ENCODE measurements at regions not wholly inside any gene's neighbourhood (a gene's known extent, or its start where the extent isn't known, plus 50 kb on each side); places are given as distances from the start of the nearest gene placed in this dataset.
"Not testable (repeated sequence)": the region's sequence is repeated elsewhere in the genome, so short reads cannot be mapped to it uniquely, and the experiment has no call there.

- DNase-seq: no peak
Measured at GRCh38 chr16:72654535-72654934, 393.4 kb downstream of the ZFHX3 start.

DNA sequence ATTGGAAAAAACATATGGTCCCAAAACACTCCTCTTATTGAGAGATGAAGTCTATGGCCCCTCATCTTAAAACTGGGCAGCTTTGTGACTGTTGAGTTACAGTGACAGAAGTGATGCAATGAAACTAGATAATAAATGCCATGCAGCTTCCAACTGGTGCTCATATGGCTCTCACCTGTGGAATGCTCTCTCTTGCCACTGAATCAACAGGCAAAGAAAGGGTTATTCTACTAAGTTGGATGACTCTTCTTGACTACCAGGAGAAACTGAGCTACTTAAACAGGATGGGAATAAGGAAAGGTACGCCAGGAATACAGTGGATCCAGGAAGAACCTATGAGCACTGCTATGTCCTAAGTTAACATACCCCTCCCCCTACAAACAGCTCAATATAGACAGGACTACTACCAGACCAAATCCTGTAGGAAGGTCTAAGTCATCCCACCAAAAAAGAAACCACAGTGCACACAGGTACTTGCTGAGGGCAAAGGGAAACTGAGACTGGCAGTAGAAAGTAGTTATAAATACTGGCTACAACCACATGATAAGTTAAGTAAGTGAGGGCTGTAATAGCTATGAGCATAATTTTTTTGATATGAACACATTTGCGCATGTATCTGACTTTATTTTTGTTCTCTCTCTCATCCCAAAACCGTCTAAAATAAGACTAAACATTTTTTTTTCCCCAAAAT is 398.5 kb downstream of the ZFHX3 start:
- DNase-seq: no peak

DNA sequence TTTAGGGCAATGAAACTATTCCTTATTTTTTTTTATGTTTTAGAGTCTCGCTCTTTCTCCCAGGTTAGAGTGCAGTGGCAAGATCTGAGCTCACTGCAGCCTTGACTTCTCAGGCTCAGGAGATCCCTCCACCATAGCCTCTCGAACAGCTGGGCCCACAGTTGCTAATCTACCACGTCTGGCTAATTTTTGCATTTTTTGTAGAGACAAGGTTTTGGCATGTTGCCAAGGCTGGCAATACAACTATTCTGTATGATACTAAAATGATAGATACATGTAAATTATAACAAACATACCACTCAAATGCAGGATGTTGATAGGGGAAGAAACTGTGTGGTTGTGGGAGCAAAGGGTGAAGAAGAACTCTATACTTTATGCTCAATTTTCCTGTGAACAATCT is 401.3 kb downstream of the ZFHX3 start:
- no peak for DNase-seq

DNA sequence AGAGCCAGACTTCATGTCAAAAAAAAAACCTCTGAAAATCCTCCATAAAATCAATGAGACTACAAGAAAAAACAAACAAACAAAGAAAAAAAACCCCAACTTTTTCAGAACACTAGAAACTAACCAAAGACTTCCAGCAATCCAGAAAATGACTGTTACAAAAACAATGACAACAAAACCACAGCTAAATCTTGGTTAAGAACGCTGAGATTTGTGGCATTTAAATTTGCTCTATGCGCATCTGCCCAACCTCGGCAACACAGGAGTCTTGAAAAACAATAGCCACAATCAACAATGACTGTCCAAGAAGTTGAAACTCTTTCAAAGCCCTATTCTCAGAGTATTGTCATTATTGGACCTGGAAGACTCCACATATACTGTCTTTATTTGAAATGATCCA is 402.4 kb downstream of the ZFHX3 start:
- no peak for DNase-seq

DNA sequence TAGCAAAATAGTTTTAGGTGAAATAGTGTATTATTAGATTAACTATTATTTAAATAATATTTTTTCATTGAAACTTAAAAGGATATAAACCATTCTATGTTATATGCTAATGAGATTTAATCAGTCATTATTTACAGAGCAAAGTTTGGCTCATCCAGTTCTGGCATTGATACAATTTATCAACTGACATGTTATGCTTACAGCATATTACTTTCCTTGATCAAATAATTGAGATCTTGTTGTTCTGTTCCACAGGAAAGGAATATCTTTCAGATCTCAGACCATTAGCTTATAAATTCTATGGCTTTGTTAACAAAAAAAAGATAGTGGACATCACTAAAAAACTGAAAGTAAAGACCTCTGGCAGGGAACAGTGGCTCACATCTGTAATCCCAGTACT is 403.0 kb downstream of the ZFHX3 start:
- no peak for DNase-seq

DNA sequence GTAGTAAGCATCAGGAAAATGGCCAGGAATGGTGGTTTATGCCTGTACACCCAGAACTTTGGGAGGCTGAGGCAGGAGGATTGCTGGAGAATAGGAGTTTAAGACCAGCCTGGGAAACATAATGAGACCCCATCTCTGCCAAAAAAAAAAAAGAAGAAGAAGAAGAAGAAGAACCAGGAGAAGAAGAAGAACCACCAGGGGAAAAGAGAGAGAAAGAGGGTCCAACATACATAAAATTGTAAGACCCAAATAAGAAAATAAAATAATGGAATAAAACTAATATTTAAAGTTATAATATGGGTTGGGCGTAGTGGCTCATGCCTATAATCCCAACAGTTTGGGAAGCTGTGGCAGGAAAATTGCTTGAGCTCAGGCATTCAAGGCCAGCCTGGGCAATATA is 408.4 kb downstream of the ZFHX3 start:
- no peak for DNase-seq

- DNase-seq: no peak
Measured at GRCh38 chr16:72637306-72637705, 410.6 kb downstream of the ZFHX3 start.

DNA sequence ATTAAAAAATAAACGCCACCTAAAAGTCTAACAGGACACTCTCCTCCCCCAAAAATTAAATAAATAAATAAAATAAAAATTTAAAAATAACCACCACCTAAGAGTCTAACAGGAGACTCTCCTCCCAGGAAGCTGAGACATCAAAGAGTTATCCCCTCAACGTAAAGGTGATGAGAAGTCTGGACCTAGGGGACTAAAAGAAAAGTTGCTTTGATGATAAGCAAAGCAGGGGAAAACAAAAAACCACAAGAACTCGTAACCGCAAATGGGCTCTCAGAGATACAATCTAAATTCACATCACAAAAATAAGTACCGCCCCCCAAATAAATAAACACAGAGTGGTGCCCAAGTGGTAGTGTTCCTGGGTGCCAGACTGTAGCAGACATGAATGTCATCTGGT is 412.2 kb downstream of the ZFHX3 start:
- no peak for DNase-seq

GRCh38 chr16:72635104-72635503 is 412.8 kb downstream of the ZFHX3 start:
- DNase-seq: no peak

DNA sequence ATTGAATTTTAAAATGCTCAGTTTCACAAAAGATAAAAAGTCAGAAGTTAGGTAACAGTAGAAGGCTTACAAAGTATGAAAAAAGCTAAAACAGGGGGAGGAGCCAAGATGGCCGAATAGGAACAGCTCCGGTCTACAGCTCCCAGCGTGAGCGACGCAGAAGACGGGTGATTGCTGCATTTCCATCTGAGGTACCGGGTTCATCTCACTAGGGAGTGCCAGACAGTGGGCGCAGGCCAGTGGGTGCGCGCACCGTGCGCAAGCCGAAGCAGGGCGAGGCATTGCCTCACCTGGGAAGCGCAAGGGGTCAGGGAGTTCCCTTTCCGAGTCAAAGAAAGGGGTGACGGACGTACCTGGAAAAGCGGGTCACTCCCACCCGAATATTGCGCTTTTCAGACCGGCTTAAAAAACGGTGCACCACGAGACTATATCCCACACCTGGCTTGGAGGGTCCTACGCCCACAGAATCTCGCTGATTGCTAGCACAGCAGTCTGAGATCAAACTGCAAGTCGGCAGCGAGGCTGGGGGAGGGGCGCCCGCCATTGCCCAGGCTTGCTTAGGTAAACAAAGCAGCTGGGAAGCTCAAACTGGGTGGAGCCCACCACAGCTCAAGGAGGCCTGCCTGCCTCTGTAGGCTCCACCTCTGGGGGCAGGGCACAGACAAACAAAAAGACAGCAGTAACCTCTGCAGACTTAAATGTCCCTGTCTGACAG is 420.6 kb downstream of the ZFHX3 start:
- not testable (repeated sequence) for DNase-seq

GRCh38 chr16:72626623-72627022 is 421.3 kb downstream of the ZFHX3 start:
- no peak for DNase-seq

DNA sequence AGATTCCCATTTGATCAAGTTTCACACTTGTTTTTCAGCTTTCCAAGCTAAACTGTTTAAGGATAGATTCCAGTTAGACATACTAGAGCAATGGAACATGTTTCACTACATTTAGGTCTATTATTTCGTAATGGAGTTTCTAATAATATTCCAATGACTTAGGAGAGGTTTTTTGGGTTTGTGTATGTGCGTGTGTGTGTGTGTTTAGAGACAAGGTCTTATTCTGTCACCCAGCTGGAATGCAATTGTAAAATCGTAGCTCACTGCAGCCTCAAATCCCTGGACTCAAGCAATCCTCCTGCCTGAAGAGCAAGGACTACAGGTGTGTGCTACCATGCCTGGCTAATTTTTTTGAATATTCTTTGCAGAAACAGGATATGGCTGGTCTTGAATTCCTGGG is 426.3 kb downstream of the ZFHX3 start:
- DNase-seq: no peak

GRCh38 chr16:72620853-72621252 is 427.1 kb downstream of the ZFHX3 start:
- DNase-seq: peak; percentile 62

DNA sequence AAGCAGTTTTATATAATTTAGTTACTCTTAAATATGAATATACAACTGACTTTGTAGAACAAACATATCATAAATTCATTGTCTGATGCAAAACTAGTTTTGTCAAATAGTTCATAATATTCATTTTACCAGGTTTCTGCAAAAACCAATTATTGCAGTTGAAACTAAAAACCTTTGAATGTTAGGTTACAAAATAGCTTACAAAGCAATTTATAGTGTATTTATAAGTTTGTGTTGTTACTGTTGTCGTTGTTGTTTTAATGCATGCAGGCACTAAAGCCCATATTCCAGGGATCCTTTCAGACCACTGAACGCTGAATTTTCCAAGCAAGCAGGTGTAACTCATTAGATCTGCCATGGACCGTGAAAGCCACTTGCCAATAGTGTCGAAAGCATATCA is 427.6 kb downstream of the ZFHX3 start:
- DNase-seq: no peak

GRCh38 chr16:72615856-72616255 is 432.1 kb downstream of the ZFHX3 start:
- no peak for DNase-seq

GRCh38 chr16:72612718-72613117 is 435.2 kb downstream of the ZFHX3 start:
- no peak for DNase-seq

DNA sequence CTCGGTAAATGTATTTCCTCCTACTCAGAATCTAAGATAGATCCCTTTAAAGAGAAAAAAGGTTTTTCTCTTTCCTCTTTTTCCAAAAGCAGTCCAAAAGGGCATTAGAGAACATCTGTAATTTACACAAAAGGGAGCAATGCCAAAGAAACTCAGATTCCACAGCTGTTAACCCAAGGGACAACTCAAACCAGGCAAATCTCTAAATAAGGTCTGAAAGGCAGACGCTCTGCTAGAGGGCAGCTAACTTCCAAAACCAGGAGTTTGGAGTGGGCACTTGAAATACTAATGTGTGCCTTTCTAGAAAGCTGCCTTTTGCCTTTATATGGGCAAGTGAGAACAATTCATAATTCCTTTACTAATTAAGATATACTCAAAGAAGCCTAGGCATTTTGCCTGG is 435.7 kb downstream of the ZFHX3 start:
- no peak for DNase-seq

DNA sequence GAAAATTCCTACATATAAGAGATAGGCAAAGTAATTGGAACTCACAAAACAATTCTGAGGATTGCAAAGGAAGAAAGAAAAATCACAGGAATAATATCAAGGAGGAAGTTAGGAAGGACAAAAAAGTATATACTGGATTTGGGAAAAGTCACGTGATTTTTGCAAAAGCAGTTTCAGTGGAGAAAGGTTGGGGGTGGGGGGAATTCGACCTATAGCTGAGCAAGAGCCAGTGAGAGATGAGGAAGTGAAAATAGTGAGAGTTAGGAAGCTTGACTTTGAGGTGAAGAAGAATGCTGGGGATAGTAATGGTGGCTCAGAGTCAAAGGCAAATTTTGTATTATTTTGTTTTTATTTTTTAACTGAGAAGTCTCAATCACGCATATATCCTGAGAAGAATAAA is 438.0 kb upstream of the PMFBP1 start:
- DNase-seq: no peak

DNA sequence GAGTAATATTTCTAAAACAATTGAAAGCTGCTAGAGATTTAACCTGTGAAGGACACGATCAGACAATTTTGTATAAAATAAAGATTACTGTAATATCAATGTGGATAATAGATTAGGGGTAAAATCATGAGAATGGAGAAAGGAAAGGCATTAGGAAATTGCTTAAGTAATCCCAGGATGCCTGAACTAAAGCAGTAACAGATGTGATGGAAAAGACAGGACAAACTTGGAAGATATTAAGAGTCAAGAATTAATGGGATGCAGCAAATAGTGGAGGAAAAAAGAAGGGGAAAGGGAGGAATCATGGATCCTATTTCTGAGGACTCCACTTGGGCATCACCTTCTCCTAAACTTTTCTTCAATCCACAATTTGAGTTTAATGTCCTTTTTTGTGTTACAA is 437.1 kb upstream of the PMFBP1 start:
- no peak for DNase-seq

GRCh38 chr16:72604375-72604774 is 432.4 kb upstream of the PMFBP1 start:
- DNase-seq: no peak

DNA sequence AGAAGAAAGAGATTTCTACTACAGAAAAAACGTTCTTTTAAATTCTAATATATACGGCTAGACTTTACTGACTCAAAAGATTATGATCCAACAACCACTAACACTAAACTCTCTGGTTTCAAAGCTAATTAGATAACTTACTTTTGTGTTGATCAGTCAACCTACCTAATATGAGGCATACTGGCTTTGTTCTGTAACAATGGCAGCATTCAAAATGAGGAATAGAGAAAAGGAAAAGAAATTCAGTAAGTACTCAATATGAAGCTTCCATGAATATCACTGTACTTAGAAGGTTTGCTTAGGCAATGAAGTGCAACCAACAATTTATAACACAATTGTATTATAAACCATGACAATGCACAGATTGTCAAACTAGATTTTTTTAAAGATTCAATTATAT is 430.5 kb upstream of the PMFBP1 start:
- no peak for DNase-seq

DNA sequence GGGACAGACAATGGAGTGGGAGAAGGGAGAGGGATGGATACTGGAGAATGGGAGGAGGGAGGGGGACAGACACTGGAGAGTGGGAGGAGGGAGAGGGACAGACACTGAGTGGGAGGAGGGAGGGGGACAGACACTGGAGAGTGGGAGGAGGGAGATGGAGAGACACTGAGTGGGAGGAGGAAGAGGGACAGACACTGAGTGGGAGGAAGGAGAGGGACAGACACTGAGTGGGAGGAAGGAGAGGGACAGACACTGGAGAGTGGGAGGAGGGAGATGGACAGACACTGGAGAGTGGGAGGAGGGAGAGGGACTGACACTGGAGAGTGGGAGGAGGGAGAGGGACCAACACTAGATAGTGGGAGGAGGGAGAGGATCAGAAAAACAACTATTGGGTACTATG is 426.7 kb upstream of the PMFBP1 start:
- DNase-seq: no peak

DNA sequence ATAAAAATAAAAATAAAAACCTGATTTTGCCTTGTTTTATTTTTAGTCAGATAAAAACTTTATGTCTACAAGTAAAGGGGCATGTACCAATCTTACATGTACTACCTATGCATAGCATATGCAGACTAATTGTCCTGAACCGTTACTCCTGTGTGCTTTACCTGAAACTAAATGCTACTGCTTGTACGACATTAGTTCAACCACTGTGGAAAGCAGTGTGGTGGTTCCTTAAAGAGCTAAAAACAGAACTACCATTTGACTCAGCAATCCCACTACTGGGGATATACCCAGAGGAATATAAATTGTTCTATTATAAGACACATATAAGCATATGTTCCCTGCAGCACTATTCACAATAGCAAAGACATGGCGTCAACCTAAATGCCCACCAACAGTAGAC is 426.0 kb upstream of the PMFBP1 start:
- no peak for DNase-seq

DNA sequence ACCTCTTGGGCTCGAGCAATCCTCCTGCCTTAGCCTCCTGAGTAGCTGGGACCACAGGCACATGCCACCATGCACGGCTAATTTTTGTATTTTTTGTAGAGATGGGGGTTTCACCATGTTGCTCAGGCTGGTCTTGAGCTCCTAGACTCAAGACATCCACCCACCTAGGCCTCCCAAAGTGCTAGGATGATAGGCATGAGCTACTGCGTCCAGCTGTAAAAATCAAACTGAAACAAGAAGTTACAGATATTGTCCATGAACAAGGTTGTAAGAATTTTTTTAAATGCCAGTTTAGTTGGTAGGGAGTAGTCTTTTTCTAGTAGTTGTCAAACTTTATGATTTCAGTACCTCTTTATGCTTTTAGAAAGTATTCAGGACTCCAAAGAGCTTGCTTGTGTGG is 424.4 kb upstream of the PMFBP1 start:
- DNase-seq: no peak

All from NCI-H1105 treated with DMSO at 0.1 percent for 48 hours (cell line).